SKM-1 treated with dmso at 0.1 percent for 144 hours (cell line): ENCODE measurements at regions not wholly inside any gene's neighbourhood (a gene's known extent, or its start where the extent isn't known, plus 50 kb on each side); places are given as distances from the start of the nearest gene placed in this dataset.
"Not testable (repeated sequence)": the region's sequence is repeated elsewhere in the genome, so short reads cannot be mapped to it uniquely, and the experiment has no call there.

Experiments used
- DNase-seq: peaks from one replicate; lab custom pipeline; 2025; ENCODE audit not compliant: unreplicated experiment; lab: John Stamatoyannopoulos, UW

DNA sequence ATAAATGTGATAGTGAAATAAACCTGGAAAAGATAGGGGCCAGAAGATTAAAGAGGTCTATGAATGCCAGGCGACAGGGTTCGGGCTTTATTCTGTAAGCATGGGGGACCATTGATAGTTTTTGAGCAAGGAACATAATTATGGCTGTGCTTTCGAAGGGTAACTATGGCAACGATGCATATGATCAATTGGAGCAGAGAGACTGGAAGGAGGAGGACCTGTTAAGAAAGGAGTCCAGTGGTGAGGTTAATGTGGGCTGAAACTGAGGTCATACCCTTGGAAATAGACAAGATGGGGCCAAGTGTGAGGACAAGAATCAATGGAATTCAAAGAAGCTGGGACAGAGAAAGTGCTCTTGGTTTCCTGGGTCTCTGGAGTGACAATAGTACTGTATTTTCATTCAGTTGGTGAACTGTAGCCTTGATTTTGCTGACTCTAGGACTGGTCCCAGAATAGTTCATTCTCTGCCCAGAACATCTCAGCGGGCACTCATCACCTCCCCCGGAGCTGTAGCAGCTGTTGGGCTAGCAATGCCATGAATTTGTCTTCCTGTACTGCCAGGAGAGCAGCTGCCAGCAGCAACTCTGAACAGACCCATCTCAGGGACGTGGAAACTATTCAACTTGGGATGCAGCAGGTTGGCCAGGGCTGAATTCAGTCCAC lies 108.4 kb downstream of the SRGAP2 start:
- DNase-seq: not testable (repeated sequence)

- not testable (repeated sequence) for DNase-seq
These were observed 108.9 kb downstream of the SRGAP2 start for GRCh38 chr1:206312274-206312665.

DNA sequence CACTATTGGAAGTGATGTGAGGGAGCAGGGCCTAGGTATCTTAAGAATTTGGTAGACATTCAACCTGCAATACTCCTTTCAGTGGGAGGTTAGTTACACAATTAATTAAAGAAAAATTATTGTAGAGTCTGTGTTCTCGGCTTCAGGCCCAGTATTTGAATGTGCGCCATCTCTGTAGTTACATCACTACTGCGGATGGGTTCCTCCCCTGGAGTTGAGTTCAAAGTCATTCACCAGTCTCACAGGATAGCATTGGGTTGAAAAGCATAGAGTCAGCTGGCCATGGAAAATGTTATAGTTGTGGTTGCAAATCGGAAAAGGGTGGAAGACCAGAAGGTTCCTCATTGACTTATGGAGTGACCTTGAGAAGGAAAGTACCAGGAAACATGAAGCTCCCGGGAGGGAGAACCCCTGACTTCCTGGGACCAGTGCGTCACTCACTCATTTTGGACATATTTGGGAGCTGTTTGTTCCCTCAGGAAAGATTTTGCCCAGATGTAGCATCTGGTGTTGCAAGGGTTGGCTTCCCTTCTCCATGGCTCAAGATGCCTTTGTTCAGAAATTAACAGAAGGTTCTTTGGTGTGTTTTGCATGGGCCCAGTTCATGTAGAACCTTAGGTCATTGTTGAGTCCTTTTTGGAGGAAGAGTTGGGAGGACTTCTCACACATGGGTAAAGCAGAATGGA lies 111.8 kb downstream of the SRGAP2 start:
- DNase-seq: not testable (repeated sequence)

DNA sequence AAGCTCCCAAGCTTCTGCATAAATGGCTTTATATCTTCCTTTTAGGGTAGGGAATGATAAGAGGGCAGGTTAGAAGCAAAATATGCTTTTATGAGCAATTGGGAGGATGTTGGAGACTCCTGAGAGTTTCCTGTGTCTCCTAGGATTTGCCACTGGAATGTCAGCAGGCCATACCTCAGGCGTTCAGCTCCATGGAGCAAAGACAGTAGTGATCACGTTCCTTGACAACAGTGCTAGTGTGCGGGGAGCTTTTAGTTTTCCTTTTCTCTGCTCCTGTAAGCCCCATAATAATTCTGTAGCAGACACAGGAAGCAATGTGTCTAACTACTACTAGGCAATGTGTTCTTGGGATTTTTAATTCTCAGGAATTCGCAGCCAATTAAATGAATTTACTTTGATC lies 113.6 kb downstream of the SRGAP2 start:
- DNase-seq: not testable (repeated sequence)

GRCh38 chr1:206317878-206318514 lies 114.7 kb downstream of the SRGAP2 start:
- not testable (repeated sequence) for DNase-seq

- DNase-seq: not testable (repeated sequence)
These were observed 116.9 kb downstream of the SRGAP2 start for GRCh38 chr1:206320227-206320626.

- not testable (repeated sequence) for DNase-seq
These were observed 123.0 kb downstream of the SRGAP2 start for GRCh38 chr1:206326159-206326939.

DNA sequence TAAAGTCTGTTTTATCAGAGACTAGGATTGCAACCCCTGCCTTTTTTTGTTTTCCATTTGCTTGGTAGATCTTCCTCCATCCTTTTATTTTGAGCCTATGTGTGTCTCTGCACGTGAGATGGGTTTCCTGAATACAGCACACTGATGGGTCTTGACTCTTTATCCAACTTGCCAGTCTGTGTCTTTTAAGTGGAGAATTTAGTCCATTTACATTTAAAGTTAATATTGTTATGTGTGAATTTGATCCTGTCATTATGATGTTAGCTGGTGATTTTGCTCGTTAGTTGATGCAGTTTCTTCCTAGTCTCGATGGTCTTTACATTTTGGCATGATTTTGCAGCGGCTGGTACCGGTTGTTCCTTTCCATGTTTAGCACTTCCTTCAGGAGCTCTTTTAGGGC lies 128.3 kb downstream of the SRGAP2 start:
- DNase-seq: not testable (repeated sequence)

DNA sequence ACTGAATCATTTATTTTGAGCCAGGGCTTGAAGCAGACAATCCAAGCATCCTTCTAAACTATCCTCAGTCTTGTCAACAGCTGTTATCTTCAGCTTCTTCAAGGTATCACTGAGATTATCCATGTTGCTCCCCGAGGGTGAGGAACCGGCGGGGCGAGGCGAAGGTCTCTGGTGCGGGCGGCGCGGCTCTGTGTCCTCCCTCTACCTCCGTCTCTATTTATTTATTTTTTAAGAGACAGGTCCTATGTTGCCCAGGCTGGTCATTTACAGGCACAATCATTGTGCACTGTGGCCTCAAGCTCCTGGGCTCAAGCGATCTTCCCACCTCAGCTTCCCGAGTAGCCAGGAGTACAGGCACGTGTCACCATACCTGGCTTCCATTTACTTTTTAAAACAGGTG lies 130.0 kb downstream of the SRGAP2 start:
- not testable (repeated sequence) for DNase-seq

GRCh38 chr1:206333897-206334296 lies 130.6 kb downstream of the SRGAP2 start:
- DNase-seq: not testable (repeated sequence)

DNA sequence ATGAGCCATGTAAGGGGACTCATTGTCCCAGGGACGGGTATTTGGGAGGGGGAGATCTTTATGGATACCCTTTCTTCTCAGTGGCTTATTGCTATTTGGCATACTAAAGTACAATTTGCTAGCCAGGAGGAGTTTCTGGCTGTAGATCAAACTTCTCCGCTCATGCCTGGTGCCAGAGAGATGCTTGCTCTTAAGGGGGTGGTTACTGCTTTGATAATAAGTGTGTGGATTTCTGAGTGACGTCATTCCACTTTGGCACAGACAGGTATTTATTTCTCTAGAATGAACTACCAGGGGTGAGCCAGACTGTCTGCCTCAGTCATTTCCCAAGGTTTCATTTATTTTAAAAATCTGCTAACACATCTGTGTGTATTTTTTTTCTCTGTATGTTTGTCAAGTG lies 131.1 kb downstream of the SRGAP2 start:
- DNase-seq: not testable (repeated sequence)

- DNase-seq: not testable (repeated sequence)
These were observed 131.8 kb downstream of the SRGAP2 start for GRCh38 chr1:206335162-206335561.

GRCh38 chr1:206335875-206336846 lies 132.8 kb downstream of the SRGAP2 start:
- DNase-seq: not testable (repeated sequence)

GRCh38 chr1:206337024-206337423 lies 133.3 kb upstream of the IKBKE start:
- DNase-seq: not testable (repeated sequence)

GRCh38 chr1:206350493-206351275 lies 119.6 kb upstream of the IKBKE start:
- DNase-seq: not testable (repeated sequence)

- DNase-seq: not testable (repeated sequence)
These were observed 118.8 kb upstream of the IKBKE start for GRCh38 chr1:206351276-206352052.

DNA sequence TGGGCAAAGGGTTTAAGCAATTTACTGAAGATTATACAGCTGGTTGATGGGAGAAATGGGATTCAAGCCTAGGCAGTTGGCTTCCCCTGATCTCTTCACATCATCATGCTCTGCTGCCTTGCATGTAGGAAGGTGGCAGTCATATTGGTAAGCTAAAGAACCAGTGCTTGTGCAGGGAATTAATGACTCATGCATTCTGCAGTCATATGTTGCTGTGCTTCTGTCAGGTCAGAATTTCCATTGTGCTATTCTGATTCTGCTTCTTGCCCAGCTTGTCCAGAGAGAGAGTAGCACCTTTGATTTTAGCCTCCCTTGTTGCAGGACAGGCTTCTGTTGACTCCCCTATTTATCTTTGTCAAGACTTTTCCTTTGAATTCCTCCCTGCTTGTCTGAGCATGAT lies 114.0 kb upstream of the IKBKE start:
- not testable (repeated sequence) for DNase-seq

- DNase-seq: not testable (repeated sequence)
These were observed 112.3 kb upstream of the IKBKE start for GRCh38 chr1:206357962-206358361.
